Retina (tissue), 1 donor: ENCODE measurements at regions not wholly inside any gene's neighbourhood (a gene's known extent, or its start where the extent isn't known, plus 50 kb on each side); places are given as distances from the start of the nearest gene placed in this dataset.
"Not testable (repeated sequence)": the region's sequence is repeated elsewhere in the genome, so short reads cannot be mapped to it uniquely, and the experiment has no call there.

Experiments
- DNase-seq: peaks from one replicate; pipeline ENCODE4 v3.0.0-alpha.2; 2016

DNA sequence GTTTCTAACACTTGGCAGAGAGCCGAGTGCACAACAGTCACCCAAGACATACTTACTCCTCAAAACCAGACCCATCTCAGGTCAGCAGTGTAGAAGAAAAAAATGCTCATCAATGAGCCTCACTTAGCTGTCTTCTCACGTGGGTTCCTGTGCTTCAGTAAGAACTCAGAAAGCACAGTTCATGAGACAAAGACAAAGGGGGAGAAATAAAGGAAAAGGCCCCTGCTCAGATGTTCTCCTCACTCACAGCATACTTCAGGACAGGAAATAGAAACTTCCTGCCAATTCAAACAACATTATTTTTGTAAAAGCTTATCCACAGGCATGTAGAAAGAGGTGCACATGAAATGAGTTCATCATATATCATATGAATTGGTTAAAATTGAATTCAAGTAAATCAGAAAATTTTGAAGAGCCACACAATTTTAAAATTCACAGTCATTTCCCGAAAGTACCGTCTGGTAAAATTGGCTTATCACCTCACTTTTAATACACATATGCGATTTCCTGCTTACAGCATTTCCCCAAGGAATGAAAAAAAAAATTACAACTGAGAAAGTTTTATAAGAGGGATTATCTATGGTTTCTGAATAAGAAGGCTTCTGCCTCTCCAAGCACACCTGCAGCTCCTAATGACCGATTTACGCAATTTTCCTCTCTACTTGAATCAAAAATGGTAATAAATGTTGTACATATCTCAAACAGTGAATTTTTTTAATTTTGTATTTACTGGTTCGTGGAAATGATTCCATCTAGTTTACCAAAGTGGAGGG lies 328.3 kb downstream of the TMEM167A start:
- DNase-seq = no peak

- no peak for DNase-seq
Measured at GRCh38 chr5:82747986-82748385, 329.2 kb downstream of the TMEM167A start.

- no peak for DNase-seq
Measured at GRCh38 chr5:82745016-82745415, 332.2 kb downstream of the TMEM167A start.

- DNase-seq = no peak
Measured at GRCh38 chr5:82738681-82739269, 338.4 kb downstream of the TMEM167A start.

DNA sequence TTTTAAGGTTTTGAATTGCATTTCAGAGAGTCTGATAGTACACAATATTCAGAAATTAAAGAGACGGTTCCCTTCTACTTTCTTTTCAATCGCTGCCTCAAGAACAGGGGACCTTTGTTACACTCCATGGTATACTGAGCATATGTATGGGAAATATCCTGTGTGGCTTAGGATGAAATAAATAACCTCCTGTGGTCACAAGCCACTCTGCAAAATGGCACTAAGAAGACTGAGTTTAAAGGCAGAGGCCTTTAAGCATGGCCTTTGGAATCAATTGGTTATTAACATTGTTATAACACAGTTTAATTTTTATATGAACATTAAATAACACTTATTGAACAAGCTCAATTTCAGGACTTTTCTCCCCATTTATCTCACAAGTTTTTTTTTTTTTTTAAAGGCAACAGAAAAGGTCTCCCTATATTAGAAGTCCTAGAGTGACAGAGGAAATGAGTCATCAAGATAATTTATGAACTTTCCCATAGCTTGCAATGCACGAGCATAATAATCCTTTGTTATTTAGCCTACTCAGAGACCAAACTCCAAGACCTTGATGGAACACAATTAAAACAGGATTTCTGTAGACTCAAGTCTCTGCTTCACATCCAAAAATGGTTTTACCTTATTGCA lies 341.9 kb downstream of the TMEM167A start:
- no peak for DNase-seq

DNA sequence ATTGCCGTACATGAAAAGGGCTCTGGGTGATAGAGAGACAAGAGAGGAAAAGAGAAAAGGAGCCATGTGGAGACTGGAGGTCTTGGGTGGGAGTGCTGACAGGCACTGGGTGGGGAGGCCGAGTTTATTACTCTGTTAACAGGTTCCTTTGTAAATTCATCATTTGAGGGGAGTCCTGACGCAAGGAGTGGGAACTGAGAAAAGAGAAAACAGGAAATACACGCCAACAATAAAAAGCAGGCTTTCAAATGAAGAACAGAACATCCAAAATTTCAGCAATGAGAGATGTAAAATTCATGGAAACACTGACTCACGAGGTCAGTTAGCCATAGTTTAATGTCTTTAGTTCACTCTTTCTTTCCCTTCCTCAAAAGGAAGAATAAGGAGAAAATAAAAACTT lies 342.8 kb downstream of the TMEM167A start:
- no peak for DNase-seq

GRCh38 chr5:82730913-82731312 lies 346.3 kb downstream of the TMEM167A start:
- DNase-seq = no peak

DNA sequence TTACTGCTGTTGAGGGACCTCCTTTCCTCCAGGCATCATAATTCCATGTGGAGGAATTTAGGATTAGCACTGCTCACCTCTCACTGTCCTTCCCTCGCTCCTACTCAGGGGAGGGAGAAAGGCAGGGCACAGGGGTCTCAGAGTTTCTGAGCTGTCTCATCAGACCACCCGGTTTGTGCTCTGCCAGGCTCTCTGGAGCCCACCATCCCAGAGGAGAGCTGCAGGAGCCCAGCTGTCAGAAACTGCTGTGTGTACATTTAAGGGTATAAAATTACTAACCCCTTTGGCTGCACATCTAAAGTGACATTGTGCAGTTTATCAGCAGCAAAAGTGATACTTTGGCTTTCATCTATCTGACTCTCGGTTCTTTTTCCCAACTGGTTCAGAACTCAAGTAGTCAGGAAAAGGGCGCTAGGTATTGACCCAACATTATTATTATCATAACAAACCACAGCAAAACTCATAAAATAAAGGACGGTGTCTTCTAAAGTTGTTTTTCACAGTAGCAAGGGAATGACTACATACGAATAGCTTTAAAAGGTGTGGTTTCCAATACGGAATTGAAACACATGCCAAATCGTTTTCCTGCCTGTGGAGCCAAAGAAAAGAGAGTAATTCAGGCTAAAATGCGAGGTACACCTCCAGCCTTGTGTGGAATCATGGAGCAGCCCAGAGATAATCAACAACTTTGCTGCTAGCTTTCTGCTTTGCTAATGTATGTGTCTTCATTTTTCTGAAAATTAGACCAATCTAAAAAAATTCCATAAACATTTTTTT lies 348.1 kb downstream of the TMEM167A start:
- no peak for DNase-seq

DNA sequence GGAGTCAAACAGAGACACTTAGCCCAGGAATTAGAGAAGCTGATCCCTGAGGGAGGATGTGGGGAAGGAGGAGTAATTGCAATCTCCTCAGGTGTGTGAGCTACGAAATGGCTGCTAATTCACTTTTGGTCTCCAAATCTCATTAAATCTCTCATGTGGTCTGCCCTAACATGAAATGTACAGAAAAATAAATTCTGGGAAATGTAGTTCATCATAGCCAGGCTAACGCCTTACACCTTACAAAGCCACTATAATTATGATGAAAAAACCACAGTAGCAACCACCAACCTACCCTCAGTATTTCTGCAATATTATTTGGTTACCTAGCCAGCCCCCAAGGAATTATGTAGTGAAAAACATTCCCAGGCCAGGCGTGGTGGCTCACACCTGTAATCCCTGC lies 354.0 kb downstream of the TMEM167A start:
- DNase-seq = no peak

DNA sequence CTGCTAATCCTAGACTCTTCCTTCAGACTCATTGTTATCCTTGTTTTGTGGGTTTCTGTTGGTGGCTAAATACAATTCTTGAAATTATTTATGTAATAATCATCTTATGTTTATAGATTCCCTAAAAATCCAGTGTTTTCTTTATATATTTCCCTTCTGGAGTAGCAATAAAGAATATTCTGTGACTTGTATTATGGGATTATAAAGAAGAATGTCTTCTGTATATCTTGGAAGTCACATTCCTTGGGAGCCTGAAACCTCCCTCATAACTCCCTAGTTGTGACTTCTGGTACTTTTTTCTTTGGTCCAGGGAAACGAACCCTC lies 356.1 kb downstream of the TMEM167A start:
- DNase-seq = no peak

DNA sequence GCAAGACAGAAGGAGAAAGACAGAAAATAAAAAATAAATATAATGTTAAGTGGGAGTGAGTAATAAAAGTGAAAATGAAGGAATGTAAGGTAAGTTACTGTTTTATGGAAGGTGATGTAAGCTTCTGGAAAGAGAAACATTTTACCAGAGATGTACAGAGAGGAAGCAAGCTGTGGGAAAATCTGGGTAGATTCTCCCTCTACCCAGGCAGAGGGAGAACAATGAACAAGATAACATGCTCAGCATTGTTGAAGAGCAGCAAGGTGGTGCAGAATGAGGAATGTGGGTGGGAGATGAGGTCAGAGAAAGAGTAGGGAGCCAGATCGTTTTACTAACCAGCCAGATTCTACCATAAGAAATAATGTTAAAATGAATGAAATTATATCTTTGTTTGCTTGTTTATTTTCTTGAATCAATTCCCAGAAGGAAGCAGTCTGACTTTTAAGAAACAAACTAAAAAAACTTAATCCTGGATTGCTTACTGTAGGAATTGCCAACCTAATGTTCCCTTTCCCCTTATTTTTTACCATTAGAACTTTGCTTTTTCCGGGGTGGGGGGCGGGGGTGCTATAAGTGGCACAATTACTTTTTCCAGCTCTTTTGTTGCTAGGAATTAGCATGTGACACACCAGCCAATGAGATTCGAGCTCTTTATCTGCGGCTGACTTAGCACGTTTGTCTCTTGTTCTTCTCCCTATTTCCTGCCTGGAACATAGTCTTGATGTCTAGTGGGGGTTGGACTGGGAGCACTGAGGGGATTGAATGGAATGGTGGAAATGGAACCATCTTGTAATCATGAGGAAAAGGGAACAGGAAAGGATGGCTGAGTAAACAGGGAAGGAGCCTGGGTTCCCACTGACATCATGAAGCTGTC lies 356.7 kb downstream of the TMEM167A start:
- no peak for DNase-seq

DNA sequence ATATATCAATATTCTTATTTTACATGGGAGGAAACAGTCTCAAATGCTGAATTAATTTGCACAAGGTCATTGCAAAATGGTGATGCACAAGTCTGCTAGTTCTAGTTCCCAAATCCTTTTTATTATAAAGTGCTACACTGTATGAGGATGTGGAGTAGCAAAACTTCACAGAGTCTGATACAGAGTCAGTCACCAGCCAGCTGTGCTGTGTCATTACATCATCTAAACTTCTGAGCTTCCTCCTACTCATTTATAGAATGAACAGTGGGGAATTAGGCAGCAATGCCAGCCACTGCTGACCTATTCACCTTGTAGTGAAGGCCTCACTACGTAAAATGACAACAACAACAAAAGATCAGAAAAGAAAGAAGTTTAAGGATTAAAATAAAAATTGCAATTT lies 357.8 kb downstream of the TMEM167A start:
- DNase-seq = no peak

DNA sequence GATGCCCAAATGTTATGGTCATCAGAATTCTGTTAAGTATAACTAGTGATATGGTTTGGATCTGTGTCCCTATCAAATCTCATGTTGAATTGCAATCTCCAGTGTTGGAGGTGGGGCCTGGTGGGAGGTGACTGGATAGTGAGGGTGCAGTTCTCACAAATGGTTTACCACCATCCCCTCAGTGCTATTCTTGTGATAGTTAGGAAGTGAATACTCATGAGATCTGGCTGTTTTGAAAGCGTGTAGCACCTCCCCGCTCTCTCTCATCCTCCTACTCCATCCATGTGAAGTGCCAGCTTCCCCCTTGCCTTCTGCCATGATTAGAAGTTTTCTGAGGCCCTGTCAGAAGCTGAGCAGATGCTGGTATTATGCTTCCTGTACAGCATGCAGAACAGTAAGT lies 359.5 kb downstream of the TMEM167A start:
- DNase-seq = no peak

GRCh38 chr5:82714732-82715131 lies 362.5 kb downstream of the TMEM167A start:
- not testable (repeated sequence) for DNase-seq

- DNase-seq = no peak
Measured at GRCh38 chr5:82713811-82714210, 363.4 kb downstream of the TMEM167A start.

DNA sequence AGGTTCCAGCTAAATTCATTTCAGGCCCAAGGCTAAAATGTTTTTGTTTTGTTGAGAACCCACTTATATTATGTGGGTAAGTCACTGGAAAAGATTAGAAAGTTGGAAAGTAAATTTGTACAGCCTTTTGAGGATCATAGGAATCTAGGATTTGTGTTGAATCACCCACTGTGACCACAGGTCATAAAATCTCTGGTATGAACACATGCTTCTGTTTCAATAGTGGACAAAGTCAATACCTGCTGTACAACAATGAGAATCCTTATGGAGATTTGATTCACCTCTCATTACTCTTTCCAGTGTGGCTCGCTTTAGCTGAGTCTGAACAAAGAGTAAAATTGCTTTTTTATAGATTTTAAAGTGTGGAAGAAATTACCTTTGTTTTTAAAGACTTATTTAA lies 369.5 kb downstream of the TMEM167A start:
- no peak for DNase-seq

GRCh38 chr5:82704381-82704780 lies 372.8 kb downstream of the TMEM167A start:
- no peak for DNase-seq

GRCh38 chr5:82702046-82702445 lies 375.1 kb downstream of the TMEM167A start:
- no peak for DNase-seq

DNA sequence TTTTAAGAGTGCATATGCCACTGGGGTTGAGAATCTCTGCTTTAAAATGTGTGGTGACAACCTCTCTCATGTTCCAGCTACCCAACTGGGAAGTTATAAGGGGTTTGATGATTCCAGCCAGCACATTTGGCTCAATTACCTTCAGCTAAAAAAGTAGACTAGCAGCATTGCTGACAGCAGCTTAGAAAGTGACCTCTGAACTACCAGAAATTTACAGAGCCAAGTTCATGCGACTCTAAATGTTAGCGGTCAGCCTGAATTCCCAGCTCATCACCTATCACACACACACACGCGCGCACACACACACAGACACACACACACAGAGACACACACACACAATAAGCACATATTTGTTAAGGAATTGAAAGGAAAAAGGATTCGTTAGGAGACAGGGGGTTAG lies 377.5 kb downstream of the TMEM167A start:
- no peak for DNase-seq

DNA sequence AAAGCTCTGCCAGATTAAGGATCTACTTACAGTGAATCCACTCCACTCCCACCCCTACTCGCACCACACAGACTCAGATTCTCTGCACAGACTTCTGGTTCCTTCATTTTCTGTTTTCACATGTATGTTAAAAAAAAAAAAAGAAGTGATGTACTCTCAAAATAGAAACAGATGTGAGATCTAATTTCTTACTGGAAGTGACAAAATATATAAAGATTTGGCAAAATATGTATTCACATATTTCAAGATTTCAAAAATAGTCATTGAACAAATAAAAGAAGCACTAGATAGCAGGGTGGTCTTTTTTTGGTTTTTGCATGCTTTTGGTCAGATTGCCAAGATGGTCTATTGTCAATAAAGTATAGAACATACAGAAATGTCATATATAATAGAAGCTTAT lies 379.2 kb downstream of the TMEM167A start:
- DNase-seq = no peak

DNA sequence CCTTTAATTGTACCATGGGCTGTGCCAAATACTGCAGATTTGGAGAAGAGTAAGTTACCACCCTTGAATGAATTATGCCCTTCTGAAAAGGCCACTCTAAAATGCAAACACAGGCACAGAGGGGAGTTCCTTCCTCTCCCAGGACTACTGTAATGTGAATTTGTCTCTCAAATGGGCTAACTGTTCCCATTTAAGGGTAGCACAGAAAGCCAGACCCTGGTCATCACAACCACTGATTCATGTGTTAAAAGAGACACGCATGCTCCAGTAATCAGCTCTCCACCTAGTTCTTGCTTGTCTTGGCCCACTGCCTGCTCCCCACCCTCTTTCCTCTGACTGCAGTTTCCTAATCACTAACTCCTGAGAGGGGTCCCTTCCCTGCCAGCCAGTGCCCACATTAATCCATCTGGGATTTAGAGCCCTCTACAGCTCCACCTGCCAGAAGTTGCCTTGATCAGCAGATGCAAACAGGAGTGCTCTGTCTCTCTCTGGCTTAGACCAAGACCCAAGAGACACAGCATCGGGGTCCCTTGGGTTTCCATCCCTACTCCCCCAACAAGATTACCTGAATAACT lies 382.4 kb downstream of the TMEM167A start:
- no peak for DNase-seq

GRCh38 chr5:82692826-82693225 lies 384.4 kb downstream of the TMEM167A start:
- DNase-seq = no peak
